ENCODE measurements at regions not wholly inside any gene's neighbourhood (a gene's known extent, or its start where the extent isn't known, plus 50 kb on each side); places are given as distances from the start of the nearest gene placed in this dataset.
A peak's percentile ranks its signal among the peaks of the same experiment; 100 is the strongest.

- TF ChIP-seq CTCF (IDR thresholded peaks at IDR 0.05; ENCODE audit: low read depth, low read length, missing control alignments): no peak
- no peak for DNase-seq (ENCODE audit: low read depth)
- H3K4me3 ChIP-seq (ENCODE audit: low read depth, low read length): no peak overlapping the region
- in situ Hi-C loops (cut with HindIII; ENCODE audit: low sequenced_read_pairs): no loop called here
Measured at GRCh38 chr9:13721481-13722235, 442.2 kb upstream of the MPDZ start.

GRCh38 chr9:13719981-13720676 is 440.6 kb upstream of the MPDZ start:
- TF ChIP-seq CTCF (IDR thresholded peaks at IDR 0.05; ENCODE audit: low read depth, low read length, missing control alignments): no peak
- no peak overlapping the region for H3K4me3 ChIP-seq (ENCODE audit: low read depth, low read length)
- in situ Hi-C loops (cut with HindIII; ENCODE audit: low sequenced_read_pairs): no loop called here
- DNase-seq (ENCODE audit: low read depth): peak; percentile 65

GRCh38 chr9:13719446-13719845 is 440.0 kb upstream of the MPDZ start:
- DNase-seq (ENCODE audit: low read depth): no peak
- in situ Hi-C loops (cut with HindIII; ENCODE audit: low sequenced_read_pairs): no loop called here
- H3K4me3 ChIP-seq (ENCODE audit: low read depth, low read length): no peak overlapping the region
- TF ChIP-seq CTCF (IDR thresholded peaks at IDR 0.05; ENCODE audit: low read depth, low read length, missing control alignments): no peak

GRCh38 chr9:13718539-13718938 is 439.0 kb upstream of the MPDZ start:
- in situ Hi-C loops (cut with HindIII; ENCODE audit: low sequenced_read_pairs): no loop called here
- H3K4me3 ChIP-seq (ENCODE audit: low read depth, low read length): no peak overlapping the region
- DNase-seq (ENCODE audit: low read depth): no peak

GRCh38 chr9:13718086-13718485 is 438.6 kb upstream of the MPDZ start:
- no peak for TF ChIP-seq CTCF (IDR thresholded peaks at IDR 0.05; ENCODE audit: low read depth, low read length, missing control alignments)
- DNase-seq (ENCODE audit: low read depth): peak; percentile 68
- H3K4me3 ChIP-seq (ENCODE audit: low read depth, low read length): no peak overlapping the region
- in situ Hi-C loops (cut with HindIII; ENCODE audit: low sequenced_read_pairs): no loop called here

More at GRCh38 chr9:13718539-13718938, 439.0 kb upstream of the MPDZ start:
- TF ChIP-seq CTCF (IDR thresholded peaks at IDR 0.05; ENCODE audit: low read depth, low read length, missing control alignments): no peak

- H3K4me3 ChIP-seq (ENCODE audit: low read depth, low read length): no peak overlapping the region
- no peak for TF ChIP-seq CTCF (IDR thresholded peaks at IDR 0.05; ENCODE audit: low read depth, low read length, missing control alignments)
- in situ Hi-C loops (cut with HindIII; ENCODE audit: low sequenced_read_pairs): no loop called here
- no peak for DNase-seq (ENCODE audit: low read depth)
Measured at GRCh38 chr9:13717322-13718054, 438.0 kb upstream of the MPDZ start.
